Gastrocnemius medialis (tissue), 4 donors: ENCODE measurements at regions not wholly inside any gene's neighbourhood (a gene's known extent, or its start where the extent isn't known, plus 50 kb on each side); places are given as distances from the start of the nearest gene placed in this dataset.
"Not testable (repeated sequence)": the region's sequence is repeated elsewhere in the genome, so short reads cannot be mapped to it uniquely, and the experiment has no call there.

Source experiments
- ATAC-seq, 2 donors: fragments of 150-250 bp; one replicate each; pipeline ENCODE4 v1.9.1; 2016
- DNase-seq, 2 donors: peaks; one replicate each; pipeline ENCODE4 v3.0.0-alpha.2; 2019
- H3K27ac ChIP-seq, 4 donors: fragments of 200-600 bp; sonication (generic); 1 replicate in 1 of 4; 2 replicates in 3 of 4; pipeline ENCODE4 v1.5.1; 2016 to 2018; ENCODE audit warnings: mild to moderate bottlenecking in 2 of 4, moderate library complexity in 1 of 4
- H3K27me3 ChIP-seq, 3 donors: fragments of 200-600 bp; sonication (generic) in 2 of 3; 1 replicate in 1 of 3; 2 replicates in 2 of 3; pipeline versions ENCODE4 v1.5.1 to v1.6.0; 2016 to 2019; ENCODE audit warnings: mild to moderate bottlenecking in 1 of 3, moderate library complexity in 1 of 3
- H3K36me3 ChIP-seq, 2 donors: fragments of 200-600 bp; sonication (generic) in 1 of 2; one replicate each; pipeline ENCODE4 v1.5.1; 2017 to 2018
- H3K4me1 ChIP-seq, 2 donors: fragments of 200-600 bp; sonication (generic) in 1 of 2; one replicate each; pipeline ENCODE4 v1.5.1; 2016 to 2017; ENCODE audit warnings: mild to moderate bottlenecking in 2 of 2
- H3K4me3 ChIP-seq, 4 donors: fragments of 200-600 bp; sonication (generic) in 3 of 4; 1 replicate in 1 of 4; 2 replicates in 3 of 4; pipeline ENCODE4 v1.5.1; 2016 to 2019; ENCODE audit warnings: mild to moderate bottlenecking in 2 of 4
- H3K9me3 ChIP-seq, 3 donors: fragments of 200-600 bp; sonication (generic) in 2 of 3; 1 replicate in 1 of 3; 2 replicates in 2 of 3; pipeline ENCODE4 v1.5.1; 2016 to 2019
- POLR2A ChIP-seq, 2 donors: fragments of 450-650 bp; IDR thresholded peaks; one replicate each; pipeline ENCODE4 v1.6.1; 2017; ENCODE audit warnings: antibody characterized with exemption in 2 of 2, mild to moderate bottlenecking in 2 of 2, moderate library complexity in 2 of 2
- in situ Hi-C, 4 donors: fragments of 200-750 bp; cut with MboI; loops; one replicate each; pipeline versions ENCODE4 v1.15.0 to v1.8.0; 2017; ENCODE audit warnings: low sequenced_read_pairs in 4 of 4
- intact Hi-C: fragments of 100-400 bp; cut with DNase I; formaldehyde crosslinking; loops from one replicate; pipeline ENCODE4 v1.15.1; 2023; ENCODE audit warnings: low total_unique reads
- TF ChIP-seq, protein P1 (sequence below), 5 experiments: fragments of 450-650 bp in 3 of 5; fragments of 200-600 bp in 2 of 5; sonication (generic) in 2 of 5; IDR thresholded peaks in 4 of 5; conservative IDR thresholded peaks in 1 of 5; 1 replicate in 4 of 5; 2 replicates in 1 of 5; pipeline ENCODE4 v1.5.1; 2016 to 2019; ENCODE audit warnings: antibody characterized with exemption in 5 of 5, mild to moderate bottlenecking in 3 of 5, moderate library complexity in 3 of 5

DNA sequence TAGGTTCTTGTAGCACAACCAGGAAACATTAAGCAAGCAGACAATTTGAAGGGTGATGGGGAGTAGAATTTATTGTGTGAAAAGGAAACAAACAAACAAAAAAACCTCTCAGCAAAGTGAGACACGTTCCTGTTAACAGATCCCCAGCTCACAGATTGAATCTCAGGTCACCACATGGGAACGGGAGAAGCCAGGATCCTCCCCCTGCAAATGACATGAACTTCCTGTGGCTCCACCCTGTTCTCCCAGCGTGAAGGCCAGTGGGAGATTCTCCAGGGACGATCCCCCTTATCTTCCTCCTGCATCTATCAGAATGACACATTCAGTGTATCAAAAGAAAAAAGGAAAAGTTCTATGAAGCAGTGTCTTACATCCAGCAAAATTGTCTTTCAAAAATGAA is 1488.1 kb downstream of the OTOL1 start:
- Histone ChIP-seq H3K27me3 (no peaks in the 10 kb centered on the region), H3K36me3 (no peaks in the 10 kb centered on the region), H3K27ac (no peak overlapping the region), H3K4me1 (no peaks in the 10 kb centered on the region), H3K9me3 (no peaks in the 10 kb centered on the region), H3K4me3 (no peak overlapping the region)
- DNase-seq (no peak), ATAC-seq (no peak)
- in situ Hi-C loops: no loop called here
- TF ChIP-seq, protein P1, sequence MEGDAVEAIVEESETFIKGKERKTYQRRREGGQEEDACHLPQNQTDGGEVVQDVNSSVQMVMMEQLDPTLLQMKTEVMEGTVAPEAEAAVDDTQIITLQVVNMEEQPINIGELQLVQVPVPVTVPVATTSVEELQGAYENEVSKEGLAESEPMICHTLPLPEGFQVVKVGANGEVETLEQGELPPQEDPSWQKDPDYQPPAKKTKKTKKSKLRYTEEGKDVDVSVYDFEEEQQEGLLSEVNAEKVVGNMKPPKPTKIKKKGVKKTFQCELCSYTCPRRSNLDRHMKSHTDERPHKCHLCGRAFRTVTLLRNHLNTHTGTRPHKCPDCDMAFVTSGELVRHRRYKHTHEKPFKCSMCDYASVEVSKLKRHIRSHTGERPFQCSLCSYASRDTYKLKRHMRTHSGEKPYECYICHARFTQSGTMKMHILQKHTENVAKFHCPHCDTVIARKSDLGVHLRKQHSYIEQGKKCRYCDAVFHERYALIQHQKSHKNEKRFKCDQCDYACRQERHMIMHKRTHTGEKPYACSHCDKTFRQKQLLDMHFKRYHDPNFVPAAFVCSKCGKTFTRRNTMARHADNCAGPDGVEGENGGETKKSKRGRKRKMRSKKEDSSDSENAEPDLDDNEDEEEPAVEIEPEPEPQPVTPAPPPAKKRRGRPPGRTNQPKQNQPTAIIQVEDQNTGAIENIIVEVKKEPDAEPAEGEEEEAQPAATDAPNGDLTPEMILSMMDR (IDR thresholded peaks at IDR 0.05 in 4 of 5, conservative IDR thresholded peaks at IDR 0.05 in 1 of 5): no peak
- TF ChIP-seq POLR2A (IDR thresholded peaks at IDR 0.05): no peak
- intact Hi-C loops: no loop called here

DNA sequence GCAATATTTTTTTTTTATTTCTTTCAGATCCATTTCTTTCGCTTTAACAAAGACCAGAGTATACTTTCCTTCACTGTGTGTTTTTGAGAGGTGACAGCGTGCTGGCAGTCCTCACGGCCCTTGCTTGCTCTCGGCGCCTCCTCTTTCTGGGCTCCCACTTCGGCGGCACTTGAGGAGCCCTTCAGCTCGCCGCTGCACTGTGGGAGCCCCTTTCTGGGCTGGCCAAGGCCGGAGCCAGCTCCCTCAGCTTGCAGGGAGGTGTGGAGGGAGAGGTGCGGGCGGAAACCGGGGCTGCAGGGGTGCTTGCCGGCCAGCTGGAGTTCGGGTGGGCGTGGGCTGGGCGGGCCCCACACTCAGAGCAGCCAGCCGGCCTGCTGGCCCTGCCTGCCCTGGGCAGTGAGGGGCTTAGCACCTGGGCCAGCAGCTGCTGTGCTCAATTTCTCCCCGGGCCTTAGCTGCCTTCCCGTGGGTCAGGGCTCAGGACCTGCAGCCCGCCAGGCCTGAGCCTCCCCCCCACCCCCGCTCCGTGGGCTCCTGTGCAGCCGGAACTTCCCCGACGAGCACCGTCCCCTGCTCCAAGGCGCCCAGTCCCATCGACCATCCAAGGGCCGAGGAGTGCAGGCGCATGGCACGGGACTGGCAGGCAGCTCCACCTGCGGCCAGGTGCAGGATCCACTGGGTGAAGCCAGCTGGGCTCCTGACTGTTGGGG is 1490.6 kb downstream of the OTOL1 start:
- H3K4me3 ChIP-seq, H3K9me3 ChIP-seq, H3K4me1 ChIP-seq, H3K27me3 ChIP-seq, DNase-seq, H3K36me3 ChIP-seq, H3K27ac ChIP-seq, ATAC-seq, intact Hi-C loops, in situ Hi-C loops: not testable (repeated sequence)

DNA sequence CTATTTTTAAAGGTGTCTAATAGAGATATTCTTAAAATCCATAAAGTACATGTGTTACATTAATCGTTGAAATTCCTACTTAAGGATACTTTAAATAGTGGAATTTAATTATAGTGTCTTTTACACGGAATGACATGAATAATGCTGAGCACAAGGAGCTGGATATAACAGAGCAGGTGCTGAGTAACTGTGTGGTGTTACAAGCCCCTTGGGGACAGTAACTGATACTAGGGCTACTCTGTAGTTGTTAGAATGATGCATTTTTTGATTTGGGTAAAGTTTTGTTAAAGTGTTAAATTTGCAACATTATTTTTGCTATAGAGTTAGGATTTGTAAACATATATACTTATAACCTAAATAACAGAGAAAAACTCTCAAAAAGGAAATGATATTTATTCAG is 1496.1 kb downstream of the OTOL1 start:
- no peak for DNase-seq
- intact Hi-C loops (no loop called here), in situ Hi-C loops (no loop called here)

DNA sequence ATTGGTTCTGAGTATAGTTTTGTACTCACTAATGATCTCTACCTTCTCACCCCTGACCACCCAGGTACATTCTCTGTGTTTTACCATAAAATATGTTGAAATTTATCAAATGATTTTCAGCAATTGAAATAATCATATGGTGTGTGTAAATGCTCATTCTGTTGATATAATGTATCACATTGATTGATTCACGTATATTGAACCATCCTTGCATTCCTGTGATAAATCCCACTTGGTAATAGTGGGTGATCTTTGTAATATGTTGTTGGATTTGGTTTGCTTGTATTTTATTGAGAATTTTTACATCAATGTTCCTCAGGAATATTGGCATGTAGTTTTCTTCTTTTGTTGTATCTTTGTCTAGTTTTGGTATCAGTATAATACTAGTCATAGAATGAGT is 1497.6 kb downstream of the OTOL1 start:
- in situ Hi-C loops: no loop called here
- DNase-seq (no peak), ATAC-seq (no peak)
- intact Hi-C loops: no loop called here
- Histone ChIP-seq H3K4me1 (no peaks in the 10 kb centered on the region), H3K27me3 (no peaks in the 10 kb centered on the region), H3K9me3 (no peaks in the 10 kb centered on the region), H3K27ac (no peak overlapping the region), H3K36me3 (no peaks in the 10 kb centered on the region), H3K4me3 (no peak overlapping the region)
- TF ChIP-seq, protein P1 (IDR thresholded peaks at IDR 0.05 in 4 of 5, conservative IDR thresholded peaks at IDR 0.05 in 1 of 5): no peak
- no peak for TF ChIP-seq POLR2A (IDR thresholded peaks at IDR 0.05)

More for the DNA sequence above, 1496.1 kb downstream of the OTOL1 start:
- ATAC-seq: no peak
- TF ChIP-seq, protein P1 (IDR thresholded peaks at IDR 0.05 in 4 of 5, conservative IDR thresholded peaks at IDR 0.05 in 1 of 5): no peak
- TF ChIP-seq POLR2A (IDR thresholded peaks at IDR 0.05): no peak
- H3K27ac ChIP-seq: no peak overlapping the region
- H3K27me3 ChIP-seq: no peaks in the 10 kb centered on the region
- H3K4me3 ChIP-seq: no peak overlapping the region
- no peaks in the 10 kb centered on the region for H3K9me3 ChIP-seq
- H3K36me3 ChIP-seq: no peaks in the 10 kb centered on the region
- H3K4me1 ChIP-seq: no peaks in the 10 kb centered on the region

DNA sequence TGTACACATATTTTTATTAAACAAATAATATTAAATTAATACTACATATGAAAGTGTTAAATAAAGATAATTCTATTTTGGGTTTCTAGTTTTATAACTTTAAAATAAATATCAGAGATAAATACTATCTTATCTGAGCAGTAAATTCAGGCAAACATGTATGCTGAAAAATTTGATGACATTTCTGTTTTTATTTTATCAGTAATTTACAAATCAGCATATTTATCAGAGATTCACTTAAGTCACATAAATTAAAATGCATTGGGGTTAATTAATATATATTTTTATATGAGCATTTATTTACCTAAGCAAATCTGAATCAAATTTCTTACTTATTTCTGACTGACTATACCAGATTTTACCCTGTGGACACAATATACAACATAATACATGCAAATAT is 1499.8 kb downstream of the OTOL1 start:
- Histone ChIP-seq H3K4me1 (no peaks in the 10 kb centered on the region), H3K4me3 (no peak overlapping the region), H3K27ac (no peak overlapping the region), H3K36me3 (no peaks in the 10 kb centered on the region), H3K27me3 (no peaks in the 10 kb centered on the region), H3K9me3 (no peaks in the 10 kb centered on the region)
- in situ Hi-C loops: no loop called here
- no peak for ATAC-seq
- no peak for DNase-seq
- TF ChIP-seq, protein P1 (IDR thresholded peaks at IDR 0.05 in 4 of 5, conservative IDR thresholded peaks at IDR 0.05 in 1 of 5): no peak
- no peak for TF ChIP-seq POLR2A (IDR thresholded peaks at IDR 0.05)
- intact Hi-C loops: no loop called here
